Skeletal muscle cell (primary cell): ENCODE measurements at regions not wholly inside any gene's neighbourhood (a gene's known extent, or its start where the extent isn't known, plus 50 kb on each side); places are given as distances from the start of the nearest gene placed in this dataset.
"Not testable (repeated sequence)": the region's sequence is repeated elsewhere in the genome, so short reads cannot be mapped to it uniquely, and the experiment has no call there.

ENCODE experiments used
- DNase-seq: peaks from one replicate; pipeline ENCODE4 v3.0.0-alpha.2; 2010; ENCODE audit warnings: low read depth
- H3K4me3 ChIP-seq: 2 replicates; pipeline ENCODE4 v1.5.1; 2011; ENCODE audit warnings: low read depth, mild to moderate bottlenecking, control low read depth, low read length, moderate library complexity

GRCh38 chr12:89084751-89085150 lies 267.6 kb downstream of the DUSP6 start:
- H3K4me3 ChIP-seq = no peak overlapping the region
- peak; percentile 88 for DNase-seq

- no peak for DNase-seq
- H3K4me3 ChIP-seq = no peak overlapping the region
Observed at GRCh38 chr12:89083491-89083890, 268.8 kb downstream of the DUSP6 start.

DNA sequence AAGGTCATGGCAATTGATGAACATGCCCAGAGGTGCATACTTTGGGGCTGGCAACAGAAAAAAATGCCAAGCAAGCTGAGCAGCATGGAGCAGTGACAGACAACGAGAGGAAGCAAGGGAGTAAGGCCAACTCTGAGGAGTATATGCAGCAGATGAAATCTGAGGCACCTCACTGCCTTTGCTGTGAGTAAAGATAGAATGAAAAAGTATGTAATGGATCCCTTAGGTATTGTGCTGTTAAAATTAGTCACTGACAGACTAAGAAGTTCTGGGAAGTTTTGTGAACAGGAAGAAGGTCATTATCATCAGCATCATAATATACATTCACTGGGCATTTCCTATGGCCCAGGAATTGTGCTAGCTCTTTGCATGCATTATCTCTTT lies 269.9 kb downstream of the DUSP6 start:
- no peak overlapping the region for H3K4me3 ChIP-seq
- DNase-seq = peak; percentile 71

GRCh38 chr12:89081719-89082369 lies 270.5 kb downstream of the DUSP6 start:
- H3K4me3 ChIP-seq = no peak overlapping the region
- no peak for DNase-seq

DNA sequence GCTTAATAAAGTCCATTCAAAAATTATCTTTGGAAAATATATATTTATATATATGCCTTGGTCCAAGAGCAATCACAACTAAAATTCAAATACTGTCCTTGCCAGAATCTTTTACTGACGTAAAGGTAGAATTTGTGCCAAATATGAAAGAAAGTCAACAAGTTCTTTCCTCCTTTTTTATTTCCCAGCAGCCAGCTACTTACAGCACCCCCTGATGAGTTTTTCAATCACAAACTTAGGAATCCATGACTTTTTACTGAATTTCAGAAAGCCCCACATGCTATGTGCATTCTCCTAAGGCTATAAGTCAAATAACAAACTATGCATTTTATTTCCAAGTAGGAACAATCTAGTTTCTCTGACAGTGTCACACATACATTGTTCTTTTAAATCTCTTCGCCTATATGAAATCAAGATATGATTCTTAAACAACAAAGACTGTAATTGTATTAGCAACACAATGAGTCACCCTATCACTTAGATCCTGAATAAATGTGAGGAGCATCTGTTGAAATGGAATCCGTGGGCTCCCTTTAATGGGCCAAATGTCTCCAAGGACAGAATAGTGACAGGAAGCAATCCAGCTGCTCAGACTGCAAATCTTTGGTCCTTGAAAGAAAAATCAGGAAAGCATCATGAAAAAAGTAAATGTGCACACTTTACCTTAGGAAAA lies 271.4 kb downstream of the DUSP6 start:
- no peak for DNase-seq

DNA sequence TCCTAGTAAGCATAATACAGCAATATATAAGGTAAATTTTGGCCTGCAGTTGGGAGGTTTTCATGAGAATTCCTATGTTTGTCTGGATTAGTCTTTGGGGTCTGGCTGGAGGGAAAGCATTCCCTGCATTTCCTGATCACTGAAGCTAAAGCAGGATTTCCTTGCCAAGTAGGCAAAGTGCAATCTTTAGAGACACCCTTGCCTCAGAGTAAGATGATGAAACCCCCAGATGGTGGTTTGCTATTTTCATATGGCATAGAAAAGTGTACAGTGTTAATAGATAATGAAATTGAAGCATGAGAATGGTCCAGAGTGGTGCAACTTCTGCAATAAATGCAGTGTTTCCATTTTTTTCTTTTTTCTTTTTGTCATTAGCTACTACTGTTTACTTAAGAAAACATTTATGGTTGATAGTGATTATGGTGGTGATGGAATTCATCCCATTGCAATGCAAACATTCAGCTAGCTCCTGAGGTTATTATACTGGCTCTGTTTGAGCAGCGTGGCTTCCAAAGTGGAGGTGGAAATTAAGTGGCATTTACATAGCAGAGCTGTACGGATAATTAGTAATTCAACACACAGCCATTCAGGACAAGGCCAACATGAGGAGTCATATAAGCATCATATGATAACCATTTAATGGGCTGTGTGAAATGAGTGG lies 276.3 kb downstream of the DUSP6 start:
- DNase-seq = peak; percentile 70
- no peak overlapping the region for H3K4me3 ChIP-seq

More for the DNA sequence above, 271.4 kb downstream of the DUSP6 start:
- H3K4me3 ChIP-seq = no peak overlapping the region

GRCh38 chr12:89073659-89074058 lies 278.6 kb downstream of the DUSP6 start:
- no peak for DNase-seq
- H3K4me3 ChIP-seq = no peak overlapping the region

DNA sequence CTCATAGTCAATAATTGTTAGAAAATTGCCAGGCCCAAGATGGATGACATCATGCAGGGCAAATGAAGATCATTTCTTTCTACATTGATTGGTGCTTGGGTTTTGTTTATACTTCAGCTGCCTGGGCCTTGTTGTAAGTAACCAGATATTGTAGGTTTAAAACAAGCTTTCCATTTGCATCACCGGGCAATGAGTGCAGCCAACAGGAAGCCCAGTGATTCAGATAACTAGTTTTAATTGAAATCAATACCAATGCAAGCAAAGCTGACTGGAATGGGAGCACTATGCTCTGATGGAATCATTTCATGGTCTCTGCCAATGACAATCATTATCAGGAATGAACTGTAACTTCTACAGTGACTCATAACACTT lies 279.3 kb downstream of the DUSP6 start:
- peak; percentile 87 for DNase-seq
- no peak overlapping the region for H3K4me3 ChIP-seq

- H3K4me3 ChIP-seq = no peak overlapping the region
- no peak for DNase-seq
Observed at GRCh38 chr12:89072294-89073026, 279.8 kb downstream of the DUSP6 start.

DNA sequence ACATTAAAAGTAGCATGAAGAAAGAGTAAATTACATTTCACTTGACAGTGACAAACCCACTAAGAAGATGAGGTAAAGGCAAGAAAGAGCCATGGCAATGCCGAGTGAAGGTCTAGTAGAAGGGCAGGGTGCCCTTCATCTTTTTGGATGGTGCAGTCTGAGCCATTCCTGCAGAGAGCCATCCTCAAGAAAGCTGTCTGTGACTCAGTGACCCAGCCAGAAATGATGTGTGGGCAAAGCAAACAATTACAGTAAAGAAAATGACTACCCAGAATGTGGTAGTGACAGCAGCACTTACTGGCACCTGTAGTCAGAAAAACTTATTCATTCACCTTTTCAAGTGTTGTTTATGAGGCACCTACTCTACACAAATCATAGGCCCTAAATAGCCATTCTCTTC lies 281.7 kb downstream of the DUSP6 start:
- DNase-seq = no peak

DNA sequence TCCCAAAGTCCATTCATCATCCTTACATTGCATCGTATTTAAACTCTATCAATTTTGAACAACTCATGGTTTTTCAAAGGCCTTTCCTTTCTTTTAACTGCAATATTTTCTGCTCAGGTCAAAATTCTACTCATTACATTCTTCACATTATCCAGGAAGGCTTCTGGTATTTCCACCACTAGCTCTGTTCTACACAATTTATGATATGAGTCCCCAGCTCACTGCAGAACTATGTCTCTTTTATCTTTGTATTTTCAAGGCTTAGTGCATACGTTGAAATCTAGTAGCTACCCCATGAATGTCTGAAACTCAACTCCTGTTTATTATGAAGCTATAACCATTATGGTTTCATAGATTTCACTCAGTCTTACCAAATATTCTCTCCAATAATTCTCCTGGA lies 282.9 kb downstream of the DUSP6 start:
- no peak for DNase-seq
- no peak overlapping the region for H3K4me3 ChIP-seq

More for the DNA sequence above, 281.7 kb downstream of the DUSP6 start:
- no peak overlapping the region for H3K4me3 ChIP-seq

DNA sequence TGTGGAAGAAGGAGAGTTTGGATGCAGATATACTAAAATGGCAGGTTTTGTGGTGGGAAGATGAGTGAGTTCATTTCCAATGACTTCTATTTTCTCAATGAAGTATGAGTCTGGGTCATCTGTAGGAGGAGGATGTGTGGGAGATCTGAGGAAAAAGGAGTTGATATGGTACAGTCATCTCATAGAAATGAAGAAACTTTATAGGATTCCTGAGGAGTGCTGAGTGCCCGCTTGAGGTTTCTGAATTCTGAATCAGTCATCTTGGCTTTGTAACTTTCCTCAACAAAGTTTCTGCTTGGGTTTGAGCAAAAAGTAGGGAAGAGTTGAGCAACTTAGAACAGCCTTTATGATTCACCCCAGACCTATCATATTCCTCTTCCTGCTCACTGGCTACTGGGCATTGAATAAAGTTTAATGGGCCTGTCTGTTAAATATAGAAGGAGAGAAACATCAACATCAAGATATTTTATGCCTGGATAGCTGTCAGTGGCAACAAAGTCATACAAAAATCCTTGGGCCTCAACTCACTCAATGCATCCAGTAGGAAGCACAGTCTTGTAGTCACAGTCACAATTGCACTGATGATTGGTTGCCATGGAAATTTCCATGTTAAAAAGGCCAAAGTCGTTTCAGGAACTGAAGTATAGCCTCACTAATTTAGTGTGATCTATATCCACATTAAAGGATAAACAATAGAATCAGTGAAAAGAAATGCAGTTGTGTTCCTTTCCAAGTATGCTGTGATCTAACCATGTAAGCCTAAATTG lies 284.7 kb downstream of the DUSP6 start:
- DNase-seq = peak; percentile 88
- H3K4me3 ChIP-seq = no peak overlapping the region

DNA sequence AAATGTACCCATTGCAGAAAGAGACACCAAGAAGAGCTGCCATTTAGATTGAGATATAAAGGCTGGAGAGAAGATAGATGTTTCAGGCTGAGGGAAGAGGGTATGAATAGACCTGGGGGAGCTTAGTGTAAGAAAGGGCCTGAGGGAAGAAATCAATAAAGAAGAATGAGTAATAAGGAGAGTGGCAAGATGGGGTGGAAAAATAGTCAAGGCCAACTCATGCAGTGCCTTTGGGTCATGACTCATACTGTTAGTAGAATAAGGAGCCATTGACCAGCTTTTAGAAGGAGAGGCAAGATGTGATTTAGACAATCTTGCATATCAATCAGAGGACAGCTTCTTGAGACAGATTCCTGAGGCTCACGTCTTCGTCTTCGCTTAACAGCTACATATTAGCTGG lies 287.5 kb downstream of the DUSP6 start:
- H3K4me3 ChIP-seq = no peak overlapping the region
- no peak for DNase-seq

- no peak for DNase-seq
Observed at GRCh38 chr12:89064151-89064550, 288.1 kb downstream of the DUSP6 start.

DNA sequence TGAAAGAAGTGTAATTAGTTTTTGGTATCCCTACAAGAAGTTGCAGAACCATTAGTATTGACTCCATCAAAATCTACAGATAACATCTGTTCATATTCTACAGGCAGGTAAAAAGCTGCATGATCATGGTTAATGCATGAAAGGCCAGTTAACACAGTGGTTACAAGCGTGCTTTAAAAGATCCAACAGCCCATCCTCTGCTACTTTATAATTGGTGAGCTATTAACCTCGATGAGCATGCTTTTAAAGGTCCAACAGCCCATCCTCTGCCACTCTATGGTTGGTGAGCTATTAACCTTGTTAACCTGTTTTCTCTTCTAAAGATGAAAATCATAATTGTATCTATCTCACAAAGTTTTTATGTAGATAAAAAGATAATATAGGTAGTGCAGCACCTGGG lies 289.3 kb downstream of the DUSP6 start:
- no peak overlapping the region for H3K4me3 ChIP-seq
- no peak for DNase-seq

More at GRCh38 chr12:89064151-89064550, 288.1 kb downstream of the DUSP6 start:
- no peak overlapping the region for H3K4me3 ChIP-seq

GRCh38 chr12:89059721-89060541 lies 292.4 kb downstream of the DUSP6 start:
- H3K4me3 ChIP-seq = no peak overlapping the region
- DNase-seq = no peak

GRCh38 chr12:89059056-89059455 lies 293.2 kb downstream of the DUSP6 start:
- no peak for DNase-seq
- H3K4me3 ChIP-seq = no peak overlapping the region

- no peak for DNase-seq
Observed at GRCh38 chr12:89058402-89058801, 293.9 kb downstream of the DUSP6 start.

GRCh38 chr12:89053817-89054216 lies 298.5 kb downstream of the DUSP6 start:
- H3K4me3 ChIP-seq, DNase-seq: not testable (repeated sequence)

More at GRCh38 chr12:89058402-89058801, 293.9 kb downstream of the DUSP6 start:
- no peak overlapping the region for H3K4me3 ChIP-seq
